ENCODE measurements at regions not wholly inside any gene's neighbourhood (a gene's known extent, or its start where the extent isn't known, plus 50 kb on each side); places are given as distances from the start of the nearest gene placed in this dataset.

- TF ChIP-seq TCF7 (CRISPR knock-in tag; IDR thresholded peaks at IDR 0.05; ENCODE audit: low read depth) (no peak), PRRX2 (CRISPR knock-in tag; IDR thresholded peaks at IDR 0.05) (no peak)
Observed at GRCh38 chr12:81957631-81958030, 198.5 kb upstream of the PPFIA2 start (continued).

GRCh38 chr12:81956468-81956860 lies 197.3 kb upstream of the PPFIA2 start:
- H3K4me3 Mint-ChIP-seq = no peak overlapping the region
- H3K27me3 Mint-ChIP-seq (ENCODE audit: low read depth) = no peaks in the 10 kb centered on the region
- no peak for DNase-seq (ENCODE audit: low spot score)
- no peaks in the 10 kb centered on the region for H3K4me1 Mint-ChIP-seq
- no peaks in the 10 kb centered on the region for H3K36me3 Mint-ChIP-seq
- TF ChIP-seq ATF1 (CRISPR knock-in tag; IDR thresholded peaks at IDR 0.05) = no peak
- no peak for TF ChIP-seq ZNF425 (CRISPR knock-in tag; conservative IDR thresholded peaks at IDR 0.05)
- TF ChIP-seq ESRRA (CRISPR knock-in tag; IDR thresholded peaks at IDR 0.05; ENCODE audit: borderline replicate concordance) = no peak
- TF ChIP-seq OVOL2 (CRISPR knock-in tag; IDR thresholded peaks at IDR 0.05; ENCODE audit: borderline replicate concordance) = no peak
- no peak for TF ChIP-seq SMAD3 (CRISPR knock-in tag; IDR thresholded peaks at IDR 0.05; ENCODE audit: borderline replicate concordance)
- no peak for TF ChIP-seq NFE2L1 (CRISPR knock-in tag; IDR thresholded peaks at IDR 0.05)
- no peak for TF ChIP-seq ZSCAN18 (CRISPR knock-in tag; IDR thresholded peaks at IDR 0.05)
- no peaks in the 10 kb centered on the region for H3K9me3 Mint-ChIP-seq
- no peak overlapping the region for H3K27ac Mint-ChIP-seq
- ChIA-PET POLR2A (no interaction called here), CTCF (no interaction called here)
- ATAC-seq = no peak

- Mint-ChIP-seq H3K36me3 (no peaks in the 10 kb centered on the region), H3K4me1 (0 out of 2 replicates have a peak, but pooled peaks cover 3% of the 10 kb centered on the region), H3K4me3 (no peak overlapping the region), H3K9me3 (no peaks in the 10 kb centered on the region), H3K27ac (no peak overlapping the region), H3K27me3 (ENCODE audit: low read depth) (no peaks in the 10 kb centered on the region)
- ATAC-seq (no peak), DNase-seq (ENCODE audit: low spot score) (no peak)
- POLR2A ChIA-PET = no interaction called here
- TF ChIP-seq NFATC4 (CRISPR knock-in tag; IDR thresholded peaks at IDR 0.05) (no peak), ZNF121 (CRISPR knock-in tag; IDR thresholded peaks at IDR 0.05) (no peak), ATF6 (CRISPR knock-in tag; IDR thresholded peaks at IDR 0.05) (no peak), ETV6 (CRISPR knock-in tag; IDR thresholded peaks at IDR 0.05) (no peak)
- CTCF ChIA-PET = no interaction called here
Observed at GRCh38 chr12:81953541-81953940, 194.4 kb upstream of the PPFIA2 start.

- DNase-seq (ENCODE audit: low spot score) (no peak), ATAC-seq (no peak)
- Mint-ChIP-seq H3K27me3 (ENCODE audit: low read depth) (no peaks in the 10 kb centered on the region), H3K27ac (no peak overlapping the region; the same call in 1 of the 2 replicates), H3K4me3 (no peak overlapping the region), H3K4me1 (0 out of 2 replicates have a peak, but pooled peaks cover 3% of the 10 kb centered on the region), H3K36me3 (no peaks in the 10 kb centered on the region), H3K9me3 (no peaks in the 10 kb centered on the region)
- CTCF ChIA-PET = interaction anchor here (0.7 kb wide), 1 partner anchor 92 kb away, joined by 3 read pairs; no protein-coding TSS in a partner anchor
- POLR2A ChIA-PET = no interaction called here
- no peak for TF ChIP-seq TCF7 (CRISPR knock-in tag; IDR thresholded peaks at IDR 0.05; ENCODE audit: low read depth)
- TF ChIP-seq ZNF671 (CRISPR knock-in tag; IDR thresholded peaks at IDR 0.05) = no peak
- no peak for TF ChIP-seq ZNF121 (CRISPR knock-in tag; IDR thresholded peaks at IDR 0.05)
- TF ChIP-seq USF1 (CRISPR knock-in tag; IDR thresholded peaks at IDR 0.05) = no peak
- no peak for TF ChIP-seq ZNF219 (CRISPR knock-in tag; IDR thresholded peaks at IDR 0.05; ENCODE audit: borderline replicate concordance)
- no peak for TF ChIP-seq PRRX2 (CRISPR knock-in tag; IDR thresholded peaks at IDR 0.05)
- TF ChIP-seq ZNF532 (CRISPR knock-in tag; IDR thresholded peaks at IDR 0.05; ENCODE audit: borderline replicate concordance) = no peak
- no peak for TF ChIP-seq EMX1 (CRISPR knock-in tag; IDR thresholded peaks at IDR 0.05)
- no peak for TF ChIP-seq ERG (CRISPR knock-in tag; IDR thresholded peaks at IDR 0.05)
- TF ChIP-seq MYBL2 (CRISPR knock-in tag; IDR thresholded peaks at IDR 0.05) = no peak
Observed at GRCh38 chr12:81950871-81951270, 191.7 kb upstream of the PPFIA2 start.
